ENCODE measurements at regions not wholly inside any gene's neighbourhood (a gene's known extent, or its start where the extent isn't known, plus 50 kb on each side); places are given as distances from the start of the nearest gene placed in this dataset.

DNA sequence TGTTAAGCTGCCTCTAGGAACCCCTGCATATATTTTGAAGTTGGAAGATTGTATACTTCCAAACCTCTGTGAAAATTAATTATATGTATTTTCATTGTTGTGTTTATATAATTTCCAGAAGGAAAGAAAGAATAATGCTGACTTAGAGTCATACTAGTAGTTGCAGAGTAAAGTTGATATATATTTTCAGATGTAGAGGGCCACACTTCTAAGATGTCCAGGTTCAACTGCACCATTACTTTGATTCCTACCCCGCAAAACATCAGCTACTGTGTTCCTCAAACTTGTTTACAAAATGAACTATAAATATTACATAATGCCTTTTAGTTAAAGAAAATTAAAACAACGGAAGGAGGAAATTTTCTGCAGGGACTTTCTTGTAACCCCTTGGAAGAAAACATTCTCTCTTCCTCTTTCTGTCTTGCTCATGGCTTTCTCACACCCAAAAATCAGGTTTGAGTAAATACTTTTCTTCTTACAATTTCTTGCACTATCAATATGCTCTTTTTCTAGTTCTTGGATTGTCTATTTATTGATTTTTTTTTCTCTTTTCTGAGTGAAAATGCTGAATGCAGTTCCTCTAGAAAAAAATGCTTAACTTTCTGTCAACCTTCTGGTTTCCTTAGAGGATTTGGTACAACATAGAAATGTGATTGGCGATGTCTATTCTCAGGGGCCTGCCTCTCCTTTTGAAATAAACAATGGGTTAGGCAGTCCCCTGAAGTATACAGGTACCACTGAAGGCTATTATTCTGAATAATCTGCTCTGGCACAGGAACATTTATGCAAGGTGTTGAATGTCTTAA lies 867.8 kb downstream of the TTLL7 start (continued):
- TF ChIP-seq, protein P1, sequence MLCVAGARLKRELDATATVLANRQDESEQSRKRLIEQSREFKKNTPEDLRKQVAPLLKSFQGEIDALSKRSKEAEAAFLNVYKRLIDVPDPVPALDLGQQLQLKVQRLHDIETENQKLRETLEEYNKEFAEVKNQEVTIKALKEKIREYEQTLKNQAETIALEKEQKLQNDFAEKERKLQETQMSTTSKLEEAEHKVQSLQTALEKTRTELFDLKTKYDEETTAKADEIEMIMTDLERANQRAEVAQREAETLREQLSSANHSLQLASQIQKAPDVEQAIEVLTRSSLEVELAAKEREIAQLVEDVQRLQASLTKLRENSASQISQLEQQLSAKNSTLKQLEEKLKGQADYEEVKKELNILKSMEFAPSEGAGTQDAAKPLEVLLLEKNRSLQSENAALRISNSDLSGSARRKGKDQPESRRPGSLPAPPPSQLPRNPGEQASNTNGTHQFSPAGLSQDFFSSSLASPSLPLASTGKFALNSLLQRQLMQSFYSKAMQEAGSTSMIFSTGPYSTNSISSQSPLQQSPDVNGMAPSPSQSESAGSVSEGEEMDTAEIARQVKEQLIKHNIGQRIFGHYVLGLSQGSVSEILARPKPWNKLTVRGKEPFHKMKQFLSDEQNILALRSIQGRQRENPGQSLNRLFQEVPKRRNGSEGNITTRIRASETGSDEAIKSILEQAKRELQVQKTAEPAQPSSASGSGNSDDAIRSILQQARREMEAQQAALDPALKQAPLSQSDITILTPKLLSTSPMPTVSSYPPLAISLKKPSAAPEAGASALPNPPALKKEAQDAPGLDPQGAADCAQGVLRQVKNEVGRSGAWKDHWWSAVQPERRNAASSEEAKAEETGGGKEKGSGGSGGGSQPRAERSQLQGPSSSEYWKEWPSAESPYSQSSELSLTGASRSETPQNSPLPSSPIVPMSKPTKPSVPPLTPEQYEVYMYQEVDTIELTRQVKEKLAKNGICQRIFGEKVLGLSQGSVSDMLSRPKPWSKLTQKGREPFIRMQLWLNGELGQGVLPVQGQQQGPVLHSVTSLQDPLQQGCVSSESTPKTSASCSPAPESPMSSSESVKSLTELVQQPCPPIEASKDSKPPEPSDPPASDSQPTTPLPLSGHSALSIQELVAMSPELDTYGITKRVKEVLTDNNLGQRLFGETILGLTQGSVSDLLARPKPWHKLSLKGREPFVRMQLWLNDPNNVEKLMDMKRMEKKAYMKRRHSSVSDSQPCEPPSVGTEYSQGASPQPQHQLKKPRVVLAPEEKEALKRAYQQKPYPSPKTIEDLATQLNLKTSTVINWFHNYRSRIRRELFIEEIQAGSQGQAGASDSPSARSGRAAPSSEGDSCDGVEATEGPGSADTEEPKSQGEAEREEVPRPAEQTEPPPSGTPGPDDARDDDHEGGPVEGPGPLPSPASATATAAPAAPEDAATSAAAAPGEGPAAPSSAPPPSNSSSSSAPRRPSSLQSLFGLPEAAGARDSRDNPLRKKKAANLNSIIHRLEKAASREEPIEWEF (IDR thresholded peaks at IDR 0.05; ENCODE audit: insufficient replicate concordance, low read depth, low read length) = no peak
- TF ChIP-seq, protein P2, sequence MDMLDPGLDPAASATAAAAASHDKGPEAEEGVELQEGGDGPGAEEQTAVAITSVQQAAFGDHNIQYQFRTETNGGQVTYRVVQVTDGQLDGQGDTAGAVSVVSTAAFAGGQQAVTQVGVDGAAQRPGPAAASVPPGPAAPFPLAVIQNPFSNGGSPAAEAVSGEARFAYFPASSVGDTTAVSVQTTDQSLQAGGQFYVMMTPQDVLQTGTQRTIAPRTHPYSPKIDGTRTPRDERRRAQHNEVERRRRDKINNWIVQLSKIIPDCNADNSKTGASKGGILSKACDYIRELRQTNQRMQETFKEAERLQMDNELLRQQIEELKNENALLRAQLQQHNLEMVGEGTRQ (IDR thresholded peaks at IDR 0.05; ENCODE audit: borderline replicate concordance, low read depth, low read length) = no peak
- TF ChIP-seq, protein P3, sequence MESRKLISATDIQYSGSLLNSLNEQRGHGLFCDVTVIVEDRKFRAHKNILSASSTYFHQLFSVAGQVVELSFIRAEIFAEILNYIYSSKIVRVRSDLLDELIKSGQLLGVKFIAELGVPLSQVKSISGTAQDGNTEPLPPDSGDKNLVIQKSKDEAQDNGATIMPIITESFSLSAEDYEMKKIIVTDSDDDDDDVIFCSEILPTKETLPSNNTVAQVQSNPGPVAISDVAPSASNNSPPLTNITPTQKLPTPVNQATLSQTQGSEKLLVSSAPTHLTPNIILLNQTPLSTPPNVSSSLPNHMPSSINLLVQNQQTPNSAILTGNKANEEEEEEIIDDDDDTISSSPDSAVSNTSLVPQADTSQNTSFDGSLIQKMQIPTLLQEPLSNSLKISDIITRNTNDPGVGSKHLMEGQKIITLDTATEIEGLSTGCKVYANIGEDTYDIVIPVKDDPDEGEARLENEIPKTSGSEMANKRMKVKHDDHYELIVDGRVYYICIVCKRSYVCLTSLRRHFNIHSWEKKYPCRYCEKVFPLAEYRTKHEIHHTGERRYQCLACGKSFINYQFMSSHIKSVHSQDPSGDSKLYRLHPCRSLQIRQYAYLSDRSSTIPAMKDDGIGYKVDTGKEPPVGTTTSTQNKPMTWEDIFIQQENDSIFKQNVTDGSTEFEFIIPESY (IDR thresholded peaks at IDR 0.05) = no peak
- peak; percentile 44 for TF ChIP-seq JUNB (IDR thresholded peaks at IDR 0.05)
- TF ChIP-seq LARP7 (IDR thresholded peaks at IDR 0.05) = no peak
- TF ChIP-seq, protein P4, sequence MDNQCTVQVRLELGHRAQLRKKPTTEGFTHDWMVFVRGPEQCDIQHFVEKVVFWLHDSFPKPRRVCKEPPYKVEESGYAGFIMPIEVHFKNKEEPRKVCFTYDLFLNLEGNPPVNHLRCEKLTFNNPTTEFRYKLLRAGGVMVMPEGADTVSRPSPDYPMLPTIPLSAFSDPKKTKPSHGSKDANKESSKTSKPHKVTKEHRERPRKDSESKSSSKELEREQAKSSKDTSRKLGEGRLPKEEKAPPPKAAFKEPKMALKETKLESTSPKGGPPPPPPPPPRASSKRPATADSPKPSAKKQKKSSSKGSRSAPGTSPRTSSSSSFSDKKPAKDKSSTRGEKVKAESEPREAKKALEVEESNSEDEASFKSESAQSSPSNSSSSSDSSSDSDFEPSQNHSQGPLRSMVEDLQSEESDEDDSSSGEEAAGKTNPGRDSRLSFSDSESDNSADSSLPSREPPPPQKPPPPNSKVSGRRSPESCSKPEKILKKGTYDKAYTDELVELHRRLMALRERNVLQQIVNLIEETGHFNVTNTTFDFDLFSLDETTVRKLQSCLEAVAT (IDR thresholded peaks at IDR 0.05) = no peak
- TF ChIP-seq BHLHE40 (IDR thresholded peaks at IDR 0.05; ENCODE audit: borderline replicate concordance in 1 of 2, low read depth in 2 of 2, low read length in 1 of 2) = no peak
- no peak for TF ChIP-seq CBFB (IDR thresholded peaks at IDR 0.05; ENCODE audit: low read depth)
- no peak for TF ChIP-seq POLR2AphosphoS2 (IDR thresholded peaks at IDR 0.05; ENCODE audit: low read depth, low read length)
- no peak for TF ChIP-seq TAF1 (IDR thresholded peaks at IDR 0.05; ENCODE audit: borderline replicate concordance, low read depth, low read length)
- TF ChIP-seq SUZ12 (IDR thresholded peaks at IDR 0.05; ENCODE audit: unreplicated experiment) = no peak
- no peak for TF ChIP-seq PAX5 (IDR thresholded peaks at IDR 0.05; ENCODE audit: borderline replicate concordance, low read depth, low read length)
- peak; percentile 43 for TF ChIP-seq MEF2B (IDR thresholded peaks at IDR 0.05; ENCODE audit: partially characterized antibody, poor library complexity, severe bottlenecking)
- TF ChIP-seq NFIC (IDR thresholded peaks at IDR 0.05; ENCODE audit: low read depth, low read length) = peak; percentile 65; the same call in 1 of the 2 replicates
- TF ChIP-seq, protein P5, sequence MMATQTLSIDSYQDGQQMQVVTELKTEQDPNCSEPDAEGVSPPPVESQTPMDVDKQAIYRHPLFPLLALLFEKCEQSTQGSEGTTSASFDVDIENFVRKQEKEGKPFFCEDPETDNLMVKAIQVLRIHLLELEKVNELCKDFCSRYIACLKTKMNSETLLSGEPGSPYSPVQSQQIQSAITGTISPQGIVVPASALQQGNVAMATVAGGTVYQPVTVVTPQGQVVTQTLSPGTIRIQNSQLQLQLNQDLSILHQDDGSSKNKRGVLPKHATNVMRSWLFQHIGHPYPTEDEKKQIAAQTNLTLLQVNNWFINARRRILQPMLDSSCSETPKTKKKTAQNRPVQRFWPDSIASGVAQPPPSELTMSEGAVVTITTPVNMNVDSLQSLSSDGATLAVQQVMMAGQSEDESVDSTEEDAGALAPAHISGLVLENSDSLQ (IDR thresholded peaks at IDR 0.05) = no peak
- TF ChIP-seq, protein P6, sequence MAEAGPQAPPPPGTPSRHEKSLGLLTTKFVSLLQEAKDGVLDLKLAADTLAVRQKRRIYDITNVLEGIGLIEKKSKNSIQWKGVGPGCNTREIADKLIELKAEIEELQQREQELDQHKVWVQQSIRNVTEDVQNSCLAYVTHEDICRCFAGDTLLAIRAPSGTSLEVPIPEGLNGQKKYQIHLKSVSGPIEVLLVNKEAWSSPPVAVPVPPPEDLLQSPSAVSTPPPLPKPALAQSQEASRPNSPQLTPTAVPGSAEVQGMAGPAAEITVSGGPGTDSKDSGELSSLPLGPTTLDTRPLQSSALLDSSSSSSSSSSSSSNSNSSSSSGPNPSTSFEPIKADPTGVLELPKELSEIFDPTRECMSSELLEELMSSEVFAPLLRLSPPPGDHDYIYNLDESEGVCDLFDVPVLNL (IDR thresholded peaks at IDR 0.05; ENCODE audit: low read depth, low read length) = no peak
- no peak for TF ChIP-seq SREBF2 (IDR thresholded peaks at IDR 0.05; ENCODE audit: low read length)
